Mesendoderm (in vitro differentiated cells): ENCODE measurements at regions not wholly inside any gene's neighbourhood (a gene's known extent, or its start where the extent isn't known, plus 50 kb on each side); places are given as distances from the start of the nearest gene placed in this dataset.

Source experiments
- DNase-seq: peaks from one replicate; pipeline ENCODE4 v3.0.0; 2013
- H2AK5ac ChIP-seq: 2 replicates; pipeline ENCODE4 v1.6.1; 2013; ENCODE audit warnings: low read length, inconsistent platforms
- H2BK120ac ChIP-seq: 2 replicates; pipeline ENCODE4 v1.6.1; 2013; ENCODE audit warnings: low read depth, mild to moderate bottlenecking, low read length, moderate library complexity, mixed read lengths
- H2BK15ac ChIP-seq: replicated peaks from 2 replicates; pipeline ENCODE4 v1.6.1; 2013; ENCODE audit warnings: low read depth, mild to moderate bottlenecking, moderate library complexity
- H2BK5ac ChIP-seq: 2 replicates; pipeline ENCODE4 v1.6.1; 2013; ENCODE audit warnings: low read length, inconsistent platforms
- H3K18ac ChIP-seq: 2 replicates; pipeline ENCODE4 v1.6.1; 2013; ENCODE audit warnings: mild to moderate bottlenecking, low read length, mixed read lengths
- H3K23ac ChIP-seq: one replicate; pipeline ENCODE4 v1.6.1; 2013; ENCODE audit warnings: low read length
- H3K27ac ChIP-seq: 2 replicates; pipeline ENCODE4 v1.5.1; 2013; ENCODE audit warnings: low read depth, mild to moderate bottlenecking, inconsistent platforms, low read length, moderate library complexity
- H3K27me3 ChIP-seq: 2 replicates; pipeline ENCODE4 v1.6.1; 2013; ENCODE audit warnings: low read length, control low read depth, mild to moderate bottlenecking, inconsistent platforms; ENCODE audit not compliant: insufficient read depth, poor library complexity
- H3K36me3 ChIP-seq: 2 replicates; pipeline ENCODE4 v1.6.1; 2013; ENCODE audit warnings: low read length, inconsistent platforms; ENCODE audit not compliant: control insufficient read depth, insufficient read depth
- H3K4ac ChIP-seq: one replicate; pipeline ENCODE4 v1.6.1; 2013; ENCODE audit warnings: low read depth, mild to moderate bottlenecking, low read length, moderate library complexity
- H3K4me1 ChIP-seq: 2 replicates; pipeline ENCODE4 v1.6.1; 2013; ENCODE audit warnings: low read depth, low read length, inconsistent platforms; ENCODE audit not compliant: control insufficient read depth
- H3K4me2 ChIP-seq: 2 replicates; pipeline ENCODE4 v1.6.1; 2013; ENCODE audit warnings: low read length
- H3K4me3 ChIP-seq: 2 replicates; pipeline ENCODE4 v1.5.1; 2013; ENCODE audit warnings: mild to moderate bottlenecking, low read length
- H3K56ac ChIP-seq: one replicate; pipeline ENCODE4 v1.6.1; 2013; ENCODE audit warnings: low read length
- H3K79me1 ChIP-seq: 2 replicates; pipeline ENCODE4 v1.6.1; 2013; ENCODE audit warnings: low read length, inconsistent platforms
- H3K79me2 ChIP-seq: 2 replicates; pipeline ENCODE4 v1.6.1; 2013; ENCODE audit warnings: mild to moderate bottlenecking, low read length; ENCODE audit not compliant: control insufficient read depth, insufficient read depth
- H3K9ac ChIP-seq: 2 replicates; pipeline ENCODE4 v1.6.1; 2013; ENCODE audit warnings: low read length, inconsistent platforms
- H4K5ac ChIP-seq: one replicate; pipeline ENCODE4 v1.6.1; 2013; ENCODE audit warnings: low read length
- H4K8ac ChIP-seq: one replicate; pipeline ENCODE4 v1.6.1; 2013; ENCODE audit warnings: low read depth, mild to moderate bottlenecking, control low read depth, low read length, moderate library complexity
- WGBS: extraction: QIAGEN DNeasy Blood & Tissue Kit; methylation state at CpG from one replicate; pipeline ENCODE4 v1.1.7; 2013; ENCODE audit warnings: low lambda C conversion rate, missing lambda C conversion rate; ENCODE audit not compliant: insufficient coverage; ENCODE audit errors: extremely low coverage; 5-methylcytosine and 5-hydroxymethylcytosine counted together

DNA sequence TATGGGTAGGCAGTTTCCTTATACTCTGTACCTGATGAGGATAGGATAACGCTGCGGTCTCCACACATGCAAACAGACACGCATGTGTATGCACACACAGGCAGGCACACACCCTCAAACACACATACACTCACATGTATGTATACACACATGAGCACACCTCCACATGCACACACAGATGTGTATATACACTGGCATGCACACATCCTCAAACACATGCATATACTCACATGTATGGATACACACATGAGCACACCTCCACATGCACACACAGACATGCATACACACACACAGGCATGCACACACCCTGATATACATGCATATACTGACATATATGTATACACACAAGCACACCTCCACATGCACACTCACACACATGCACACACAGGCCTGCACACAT lies 267.8 kb upstream of the HDAC4 start:
- no peak overlapping the region for H3K18ac ChIP-seq
- H3K36me3 ChIP-seq, result no peaks in the 10 kb centered on the region
- H3K9ac ChIP-seq, result no peak overlapping the region
- no peaks in the 10 kb centered on the region for H3K79me1 ChIP-seq
- no peak overlapping the region for H3K4me2 ChIP-seq
- H3K27ac ChIP-seq, result no peak overlapping the region
- no CpG with 5 or more reads among the region's 3 CpGs for WGBS
- H3K79me2 ChIP-seq, result no peaks in the 10 kb centered on the region
- no peaks in the 10 kb centered on the region for H3K4me1 ChIP-seq
- no peak overlapping the region for H3K23ac ChIP-seq
- no peak overlapping the region for H2BK15ac ChIP-seq
- no peak overlapping the region for H2BK5ac ChIP-seq
- no peak overlapping the region for H4K8ac ChIP-seq
- no peak overlapping the region for H2AK5ac ChIP-seq
- H3K4ac ChIP-seq, result no peak overlapping the region
- H3K4me3 ChIP-seq, result no peak overlapping the region
- no peak overlapping the region for H3K56ac ChIP-seq
- H3K27me3 ChIP-seq, result no peaks in the 10 kb centered on the region
- no peak overlapping the region for H4K5ac ChIP-seq
- no peak overlapping the region for H2BK120ac ChIP-seq
- no peak for DNase-seq

- no peak overlapping the region for H3K4me2 ChIP-seq
These were observed 267.2 kb upstream of the HDAC4 start for GRCh38 chr2:239668042-239668441.

DNA sequence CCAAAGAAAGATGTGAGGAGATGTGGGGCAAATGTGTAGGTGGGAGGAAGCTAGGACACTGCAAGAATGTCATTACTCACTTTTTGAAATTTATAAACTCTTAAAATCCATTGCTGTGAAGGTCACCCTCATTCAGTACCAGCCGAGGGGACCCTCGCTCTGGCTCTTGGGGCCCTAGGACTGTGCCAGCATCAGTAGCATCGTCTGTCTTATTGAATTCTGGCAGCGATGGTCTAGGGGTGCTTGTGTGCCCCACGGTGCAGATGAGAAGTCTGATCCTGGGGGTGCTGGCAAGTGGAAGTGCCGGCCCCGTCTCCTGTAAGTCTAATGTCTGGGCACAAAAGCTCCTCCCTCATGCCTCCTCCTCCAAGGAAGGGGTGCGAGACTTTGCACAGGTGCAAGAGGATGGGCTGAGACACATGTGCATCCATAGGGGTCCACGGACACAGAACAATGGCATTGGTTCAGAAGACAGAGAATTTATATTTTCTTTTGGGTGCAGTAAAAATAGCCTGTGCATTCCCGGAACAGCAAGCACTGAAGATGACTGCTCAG lies 266.7 kb upstream of the HDAC4 start:
- Histone ChIP-seq H4K8ac (no peak overlapping the region), H3K4me3 (no peak overlapping the region), H3K4ac (no peak overlapping the region), H2BK120ac (no peak overlapping the region), H2AK5ac (no peak overlapping the region), H3K23ac (no peak overlapping the region), H3K36me3 (no peaks in the 10 kb centered on the region), H3K18ac (no peak overlapping the region), H2BK15ac (no peak overlapping the region), H3K4me2 (no peak overlapping the region), H3K27ac (no peak overlapping the region), H3K79me2 (no peaks in the 10 kb centered on the region), H3K9ac (no peak overlapping the region), H2BK5ac (no peak overlapping the region), H3K27me3 (no peaks in the 10 kb centered on the region), H3K56ac (no peak overlapping the region), H3K79me1 (no peaks in the 10 kb centered on the region), H4K5ac (no peak overlapping the region), H3K4me1 (no peaks in the 10 kb centered on the region)
- DNase-seq, result no peak
- no CpG with 5 or more reads among the region's 10 CpGs for WGBS

More at GRCh38 chr2:239668042-239668441, 267.2 kb upstream of the HDAC4 start:
- H3K56ac ChIP-seq, result no peak overlapping the region
- H3K18ac ChIP-seq, result no peak overlapping the region
- no peak overlapping the region for H2BK120ac ChIP-seq
- no peak overlapping the region for H4K8ac ChIP-seq
- H3K4me3 ChIP-seq, result no peak overlapping the region
- WGBS, result no CpG with 5 or more reads among the region's 8 CpGs
- H3K4ac ChIP-seq, result no peak overlapping the region
- no peak overlapping the region for H4K5ac ChIP-seq
- H3K23ac ChIP-seq, result no peak overlapping the region
- no peak overlapping the region for H2BK5ac ChIP-seq
- H3K79me2 ChIP-seq, result no peaks in the 10 kb centered on the region
- H3K79me1 ChIP-seq, result no peaks in the 10 kb centered on the region
- no peaks in the 10 kb centered on the region for H3K27me3 ChIP-seq
- DNase-seq, result no peak
- no peaks in the 10 kb centered on the region for H3K4me1 ChIP-seq
- H3K9ac ChIP-seq, result no peak overlapping the region
- no peak overlapping the region for H3K27ac ChIP-seq
- H2BK15ac ChIP-seq, result no peak overlapping the region
- no peak overlapping the region for H2AK5ac ChIP-seq
- H3K36me3 ChIP-seq, result no peaks in the 10 kb centered on the region

DNA sequence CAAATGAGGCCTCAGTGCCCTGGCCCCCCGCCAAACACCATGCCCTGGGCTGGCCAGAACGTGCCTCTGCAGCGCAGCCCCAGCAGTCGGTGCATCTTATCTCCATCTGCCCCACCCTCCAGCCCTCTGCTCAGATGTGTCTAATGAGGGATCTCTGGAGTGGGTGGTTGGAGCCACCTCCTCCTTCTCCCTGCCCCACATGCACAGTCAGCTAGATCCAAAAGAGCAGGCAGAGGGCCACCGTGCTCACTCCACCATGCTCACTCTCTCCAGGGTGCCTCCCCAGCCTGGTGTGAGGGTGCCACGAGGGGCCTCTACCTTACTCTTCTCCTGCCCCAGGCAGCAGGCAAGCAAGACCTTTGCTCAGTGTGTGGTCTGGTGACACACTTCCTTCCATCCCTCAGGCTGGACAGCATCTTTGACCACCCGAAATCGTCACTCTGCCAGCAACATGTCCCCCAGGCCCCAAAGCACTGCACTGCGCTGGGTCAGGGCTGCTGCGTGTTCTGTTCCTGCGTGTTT lies 266.1 kb upstream of the HDAC4 start:
- H3K23ac ChIP-seq, result no peak overlapping the region
- no peak overlapping the region for H3K9ac ChIP-seq
- H3K27me3 ChIP-seq, result no peaks in the 10 kb centered on the region
- no peak overlapping the region for H4K5ac ChIP-seq
- H3K18ac ChIP-seq, result no peak overlapping the region
- H3K56ac ChIP-seq, result no peak overlapping the region
- H2BK120ac ChIP-seq, result no peak overlapping the region
- no peaks in the 10 kb centered on the region for H3K4me1 ChIP-seq
- H3K4me3 ChIP-seq, result no peak overlapping the region
- no peak overlapping the region for H3K4ac ChIP-seq
- DNase-seq, result no peak
- no peaks in the 10 kb centered on the region for H3K79me2 ChIP-seq
- H3K36me3 ChIP-seq, result no peaks in the 10 kb centered on the region
- no peak overlapping the region for H3K27ac ChIP-seq
- H2BK5ac ChIP-seq, result no peak overlapping the region
- H4K8ac ChIP-seq, result no peak overlapping the region
- no CpG with 5 or more reads among the region's 11 CpGs for WGBS
- H2BK15ac ChIP-seq, result no peak overlapping the region
- H3K79me1 ChIP-seq, result no peaks in the 10 kb centered on the region
- no peak overlapping the region for H2AK5ac ChIP-seq
- no peak overlapping the region for H3K4me2 ChIP-seq

DNA sequence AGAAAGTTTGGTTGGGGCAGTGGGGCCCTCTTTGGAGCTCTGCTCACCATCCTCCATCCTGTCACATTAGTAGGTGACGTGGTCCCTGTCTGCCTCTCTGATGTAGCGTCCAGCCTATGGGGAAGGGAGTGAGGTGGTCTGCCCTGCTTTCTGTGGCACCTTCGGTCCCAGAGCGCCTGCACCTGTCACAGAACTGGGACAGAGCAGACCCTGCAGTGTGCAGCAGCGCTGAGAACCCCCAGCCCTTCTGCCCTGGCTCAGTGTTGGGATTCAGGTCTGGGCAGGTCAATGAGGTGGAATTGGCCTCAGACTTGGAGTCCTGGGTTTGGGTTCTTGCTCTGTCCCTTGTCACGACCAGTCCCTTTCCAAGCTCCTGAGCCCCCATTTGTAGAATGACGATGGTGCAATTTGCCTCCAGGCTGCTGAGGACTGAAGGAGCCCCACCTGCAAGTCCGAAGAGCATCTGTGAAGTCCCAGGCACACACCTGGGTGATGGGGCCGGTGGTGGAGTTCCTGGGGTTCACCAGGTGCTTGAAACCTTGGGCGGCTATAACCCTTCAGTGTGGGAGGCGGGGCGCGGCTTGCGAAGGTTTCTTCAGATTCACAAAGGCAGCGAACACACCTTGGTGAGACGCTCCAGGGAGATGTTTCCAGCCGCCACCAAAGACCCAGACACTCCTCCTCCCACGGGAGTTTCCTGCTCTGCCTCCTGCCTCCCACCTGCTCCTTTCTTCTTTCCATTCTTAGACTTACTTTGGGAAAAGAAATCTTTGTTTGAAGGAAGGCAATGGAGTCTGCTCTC lies 265.4 kb upstream of the HDAC4 start:
- H3K27ac ChIP-seq, result no peak overlapping the region
- no peak for DNase-seq
- no peak overlapping the region for H4K5ac ChIP-seq
- no peak overlapping the region for H3K56ac ChIP-seq
- H3K23ac ChIP-seq, result no peak overlapping the region
- H3K79me2 ChIP-seq, result no peaks in the 10 kb centered on the region
- no peak overlapping the region for H3K4me3 ChIP-seq
- H3K79me1 ChIP-seq, result no peaks in the 10 kb centered on the region
- H3K27me3 ChIP-seq, result no peaks in the 10 kb centered on the region
- no peak overlapping the region for H2AK5ac ChIP-seq
- H2BK15ac ChIP-seq, result no peak overlapping the region
- H3K4me1 ChIP-seq, result no peaks in the 10 kb centered on the region
- H2BK120ac ChIP-seq, result no peak overlapping the region
- WGBS, result no CpG with 5 or more reads among the region's 18 CpGs
- H3K18ac ChIP-seq, result no peak overlapping the region
- H3K9ac ChIP-seq, result no peak overlapping the region
- H3K4me2 ChIP-seq, result no peak overlapping the region
- H2BK5ac ChIP-seq, result no peak overlapping the region
- no peak overlapping the region for H4K8ac ChIP-seq
- no peaks in the 10 kb centered on the region for H3K36me3 ChIP-seq
- no peak overlapping the region for H3K4ac ChIP-seq
